ENCODE measurements at regions not wholly inside any gene's neighbourhood (a gene's known extent, or its start where the extent isn't known, plus 50 kb on each side); places are given as distances from the start of the nearest gene placed in this dataset.

DNA sequence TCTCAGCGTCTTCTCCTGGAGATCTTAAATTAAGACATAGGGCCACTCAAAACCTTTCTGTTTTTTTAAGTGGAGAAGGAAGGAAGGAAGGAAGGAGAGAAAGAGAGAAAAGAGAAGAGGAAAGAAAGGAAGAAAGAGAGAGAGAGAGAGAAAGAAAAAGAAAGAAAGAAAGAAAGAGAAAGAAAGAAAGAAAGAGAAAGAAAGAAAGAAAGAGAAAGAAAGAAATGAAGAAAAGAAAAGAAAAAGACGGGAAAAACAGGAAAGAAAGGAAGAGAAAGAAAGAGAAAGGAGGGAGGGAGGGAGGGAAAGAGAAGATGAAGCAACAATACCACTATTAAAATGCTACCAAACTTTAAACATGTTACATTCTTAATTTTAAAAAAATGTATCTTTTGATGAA lies 336.5 kb upstream of the ARID1B start:
- TF ChIP-seq MAX (IDR thresholded peaks at IDR 0.05; ENCODE audit: low read depth, low read length) (no peak), MYC (IDR thresholded peaks at IDR 0.05; ENCODE audit: low read depth, low read length) (no peak), POLR2A (IDR thresholded peaks at IDR 0.05; ENCODE audit: extremely low read depth, insufficient read length) (no peak)
- TF ChIP-seq, protein P1, sequence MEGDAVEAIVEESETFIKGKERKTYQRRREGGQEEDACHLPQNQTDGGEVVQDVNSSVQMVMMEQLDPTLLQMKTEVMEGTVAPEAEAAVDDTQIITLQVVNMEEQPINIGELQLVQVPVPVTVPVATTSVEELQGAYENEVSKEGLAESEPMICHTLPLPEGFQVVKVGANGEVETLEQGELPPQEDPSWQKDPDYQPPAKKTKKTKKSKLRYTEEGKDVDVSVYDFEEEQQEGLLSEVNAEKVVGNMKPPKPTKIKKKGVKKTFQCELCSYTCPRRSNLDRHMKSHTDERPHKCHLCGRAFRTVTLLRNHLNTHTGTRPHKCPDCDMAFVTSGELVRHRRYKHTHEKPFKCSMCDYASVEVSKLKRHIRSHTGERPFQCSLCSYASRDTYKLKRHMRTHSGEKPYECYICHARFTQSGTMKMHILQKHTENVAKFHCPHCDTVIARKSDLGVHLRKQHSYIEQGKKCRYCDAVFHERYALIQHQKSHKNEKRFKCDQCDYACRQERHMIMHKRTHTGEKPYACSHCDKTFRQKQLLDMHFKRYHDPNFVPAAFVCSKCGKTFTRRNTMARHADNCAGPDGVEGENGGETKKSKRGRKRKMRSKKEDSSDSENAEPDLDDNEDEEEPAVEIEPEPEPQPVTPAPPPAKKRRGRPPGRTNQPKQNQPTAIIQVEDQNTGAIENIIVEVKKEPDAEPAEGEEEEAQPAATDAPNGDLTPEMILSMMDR (IDR thresholded peaks at IDR 0.05; ENCODE audit: low read depth, low read length) = no peak
- no peak for DNase-seq (ENCODE audit: low read depth)
- no peak overlapping the region for H3K4me3 ChIP-seq (ENCODE audit: low read depth, low read length)

DNA sequence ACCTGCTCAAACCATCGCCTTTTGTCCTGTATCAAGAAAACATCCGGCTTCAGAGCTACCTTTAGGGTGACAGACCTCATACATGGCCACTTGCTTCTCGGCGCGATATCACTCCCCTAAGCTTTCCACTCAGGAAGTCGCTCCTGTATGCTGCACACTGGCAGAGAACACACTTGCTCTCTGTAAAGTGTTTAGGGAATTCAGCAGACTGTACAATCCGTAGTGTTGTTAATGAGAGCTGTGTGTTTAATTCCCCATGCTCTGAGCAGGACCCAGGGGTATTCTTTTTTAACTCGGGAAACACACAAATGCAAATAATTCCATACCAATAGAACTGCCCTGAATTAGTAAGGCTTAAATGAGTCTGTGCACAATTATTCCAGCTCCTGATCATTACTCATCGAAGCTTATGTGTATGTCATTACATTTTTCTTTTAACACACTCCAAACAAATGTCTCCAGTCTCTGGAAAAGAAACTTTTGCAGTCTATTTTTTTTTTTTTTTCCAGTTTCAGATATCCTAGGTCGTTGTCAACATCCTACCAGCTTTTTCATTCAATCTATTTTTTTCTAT lies 338.7 kb upstream of the ARID1B start:
- H3K4me3 ChIP-seq (ENCODE audit: low read depth, low read length) = no peak overlapping the region
- DNase-seq (ENCODE audit: low read depth) = no peak
- TF ChIP-seq, protein P1 (IDR thresholded peaks at IDR 0.05; ENCODE audit: low read depth, low read length) = no peak
- TF ChIP-seq POLR2A (IDR thresholded peaks at IDR 0.05; ENCODE audit: extremely low read depth, insufficient read length) = no peak
- TF ChIP-seq MYC (IDR thresholded peaks at IDR 0.05; ENCODE audit: low read depth, low read length) = no peak
- no peak for TF ChIP-seq MAX (IDR thresholded peaks at IDR 0.05; ENCODE audit: low read depth, low read length)

DNA sequence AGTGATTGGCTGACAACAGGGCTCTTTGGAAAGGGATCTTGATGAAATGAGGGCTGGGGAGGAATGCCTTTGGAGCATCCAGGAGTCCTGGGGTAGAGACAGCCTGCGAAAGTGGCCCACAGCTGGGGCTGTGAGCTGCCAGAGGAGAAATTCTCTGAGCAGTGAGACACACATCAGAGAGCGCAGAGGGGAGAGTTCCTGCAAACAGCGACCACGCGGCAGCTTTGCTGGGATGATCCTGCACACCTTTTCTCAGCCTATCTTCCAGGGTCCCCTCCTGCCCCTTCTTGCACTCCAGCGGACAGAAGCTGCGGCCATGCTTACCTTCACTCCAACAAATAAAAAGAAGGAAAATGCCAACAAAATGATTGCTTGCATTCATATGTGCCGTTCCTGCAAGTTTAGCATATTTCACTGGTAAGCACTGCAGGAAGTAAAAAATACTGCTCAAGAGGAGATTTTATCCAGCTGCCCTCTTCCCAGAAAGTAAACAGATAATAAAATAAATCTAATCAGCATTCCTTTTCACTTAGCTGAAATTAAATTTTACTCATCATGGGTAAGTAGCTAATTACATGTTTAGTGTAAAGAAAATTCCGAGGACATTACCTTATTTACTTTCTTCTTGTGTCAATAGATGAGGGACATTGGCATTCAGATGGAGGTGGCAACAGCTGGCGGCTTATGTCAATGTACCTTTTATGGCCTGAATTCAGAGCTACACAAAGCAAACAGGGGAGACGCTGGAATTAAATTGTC lies 339.9 kb upstream of the ARID1B start:
- no peak overlapping the region for H3K4me3 ChIP-seq (ENCODE audit: low read depth, low read length)
- no peak for DNase-seq (ENCODE audit: low read depth)
- TF ChIP-seq MAX (IDR thresholded peaks at IDR 0.05; ENCODE audit: low read depth, low read length) (no peak), POLR2A (IDR thresholded peaks at IDR 0.05; ENCODE audit: extremely low read depth, insufficient read length) (no peak), MYC (IDR thresholded peaks at IDR 0.05; ENCODE audit: low read depth, low read length) (no peak)
- TF ChIP-seq, protein P1 (IDR thresholded peaks at IDR 0.05; ENCODE audit: low read depth, low read length) = no peak

DNA sequence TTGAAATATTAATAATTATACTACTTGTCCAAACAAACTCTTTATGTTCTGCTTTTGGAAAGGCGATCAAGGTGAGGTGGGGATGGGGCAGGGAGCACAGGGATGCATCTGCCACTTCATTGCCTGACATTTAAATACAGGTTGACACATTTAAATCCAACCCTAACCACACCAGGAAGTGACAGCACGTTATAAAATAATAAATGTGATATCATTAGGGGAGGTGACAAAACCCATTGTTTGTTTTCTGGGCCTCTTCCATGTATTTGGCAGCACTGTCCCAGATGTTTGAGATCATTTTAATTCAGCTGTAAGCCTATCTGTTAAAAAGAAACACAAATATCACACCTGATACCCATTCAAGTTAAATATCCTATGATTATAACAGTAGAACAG lies 342.4 kb upstream of the ARID1B start:
- TF ChIP-seq MAX (IDR thresholded peaks at IDR 0.05; ENCODE audit: low read depth, low read length) = no peak
- TF ChIP-seq MYC (IDR thresholded peaks at IDR 0.05; ENCODE audit: low read depth, low read length) = no peak
- no peak for TF ChIP-seq POLR2A (IDR thresholded peaks at IDR 0.05; ENCODE audit: extremely low read depth, insufficient read length)
- TF ChIP-seq, protein P1 (IDR thresholded peaks at IDR 0.05; ENCODE audit: low read depth, low read length) = no peak
- no peak for DNase-seq (ENCODE audit: low read depth)
- no peak overlapping the region for H3K4me3 ChIP-seq (ENCODE audit: low read depth, low read length)

- no peak for DNase-seq (ENCODE audit: low read depth)
- TF ChIP-seq MYC (IDR thresholded peaks at IDR 0.05; ENCODE audit: low read depth, low read length) (no peak), MAX (IDR thresholded peaks at IDR 0.05; ENCODE audit: low read depth, low read length) (no peak), POLR2A (IDR thresholded peaks at IDR 0.05; ENCODE audit: extremely low read depth, insufficient read length) (no peak)
- TF ChIP-seq, protein P1 (IDR thresholded peaks at IDR 0.05; ENCODE audit: low read depth, low read length) = no peak
- H3K4me3 ChIP-seq (ENCODE audit: low read depth, low read length) = no peak overlapping the region
These were observed 343.0 kb upstream of the ARID1B start for GRCh38 chr6:156434049-156434794.
